MCF 10A (cell line): ENCODE measurements at regions not wholly inside any gene's neighbourhood (a gene's known extent, or its start where the extent isn't known, plus 50 kb on each side); places are given as distances from the start of the nearest gene placed in this dataset.

Experiments
- BruUV-seq: library from RNA; stranded (reverse); fragments of 400-500 nt; replicated peaks from 2 replicates; lab custom pipeline; 2021; lab: Mats Ljungman, UMichigan
- CTCF ChIA-PET: fragments of 300-600 bp; sonication (Branson Sonifier 250); formaldehyde crosslinking; extraction: SDS; loops from one replicate; lab custom pipeline; 2021; ENCODE audit warnings: antibody characterized with exemption, inconsistent platforms; lab: Yijun Ruan, JAX
- POLR2A ChIA-PET: fragments of 300-600, 350-650 bp; sonication (Branson Sonifier 250); formaldehyde crosslinking; extraction: SDS; loops from one replicate; lab custom pipeline; 2020; ENCODE audit warnings: antibody characterized with exemption, inconsistent platforms; lab: Yijun Ruan, JAX
- DNase-seq: peaks from one replicate; pipeline ENCODE4 v3.0.0-alpha.2; 2018; ENCODE audit not compliant: unreplicated experiment
- H3K27ac Mint-ChIP-seq: one replicate; pipeline ENCODE4 v1.8.0; 2022; ENCODE audit warnings: mild to moderate bottlenecking, low read depth, mixed read lengths; ENCODE audit not compliant: unreplicated experiment
- H3K27me3 Mint-ChIP-seq: one replicate; pipeline ENCODE4 v1.8.0; 2022; ENCODE audit warnings: mixed read lengths; ENCODE audit not compliant: insufficient read depth, unreplicated experiment
- H3K36me3 Mint-ChIP-seq: one replicate; pipeline ENCODE4 v1.8.0; 2022; ENCODE audit warnings: mild to moderate bottlenecking, moderate library complexity, mixed read lengths; ENCODE audit not compliant: insufficient read depth, unreplicated experiment
- H3K4me1 Mint-ChIP-seq: one replicate; pipeline ENCODE4 v1.8.0; 2022; ENCODE audit warnings: mixed read lengths; ENCODE audit not compliant: insufficient read depth, unreplicated experiment
- H3K4me3 Mint-ChIP-seq: one replicate; pipeline ENCODE4 v1.8.0; 2022; ENCODE audit warnings: mild to moderate bottlenecking, moderate library complexity, mixed read lengths; ENCODE audit not compliant: unreplicated experiment
- H3K9me3 Mint-ChIP-seq: one replicate; pipeline ENCODE4 v1.8.0; 2022; ENCODE audit warnings: mixed read lengths; ENCODE audit not compliant: unreplicated experiment
- intact Hi-C: fragments of 100-400 bp; cut with micrococcal nuclease; formaldehyde crosslinking; loops from 2 replicates; pipeline ENCODE4 v1.14.1; 2022
- TF ChIP-seq, protein P1 (sequence below): fragments of 200-600 bp; IDR thresholded peaks from one replicate; pipeline ENCODE4 v1.8.0; 2022; ENCODE audit warnings: antibody characterized with exemption, mild to moderate bottlenecking; ENCODE audit not compliant: unreplicated experiment

DNA sequence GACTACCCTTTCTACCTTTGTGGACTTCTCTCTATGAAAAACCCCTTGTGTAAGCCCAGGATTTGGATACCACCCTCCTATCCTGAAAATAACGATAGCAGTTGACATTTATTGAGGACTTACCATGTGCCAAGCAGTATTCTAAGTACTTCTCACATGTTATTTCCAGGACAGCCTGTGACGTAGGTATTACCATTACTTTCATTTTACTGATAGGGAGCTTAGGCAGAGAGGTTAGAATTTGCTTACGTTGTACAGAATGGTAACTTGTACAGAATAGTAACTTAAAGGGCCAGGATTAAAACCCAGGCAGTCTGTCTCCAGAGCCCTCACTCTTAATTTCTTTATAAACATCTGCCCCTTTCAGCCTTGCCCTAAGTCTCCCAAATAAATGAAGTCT is 138.3 kb downstream of the NTMT2 start:
- Mint-ChIP-seq H3K4me1 (no peaks in the 10 kb centered on the region), H3K27ac (no peak overlapping the region), H3K27me3 (no peaks in the 10 kb centered on the region), H3K9me3 (peaks cover 3% of the 10 kb centered on the region), H3K4me3 (no peak overlapping the region), H3K36me3 (peaks cover 5% of the 10 kb centered on the region)
- DNase-seq = no peak
- CTCF ChIA-PET = interaction anchor here (0.7 kb wide), 1 partner anchor 10 kb away, joined by 7 read pairs; no protein-coding TSS in a partner anchor
- intact Hi-C loops = no loop called here
- POLR2A ChIA-PET = no interaction called here
- BruUV-seq = no TSS peak
- TF ChIP-seq, protein P1, sequence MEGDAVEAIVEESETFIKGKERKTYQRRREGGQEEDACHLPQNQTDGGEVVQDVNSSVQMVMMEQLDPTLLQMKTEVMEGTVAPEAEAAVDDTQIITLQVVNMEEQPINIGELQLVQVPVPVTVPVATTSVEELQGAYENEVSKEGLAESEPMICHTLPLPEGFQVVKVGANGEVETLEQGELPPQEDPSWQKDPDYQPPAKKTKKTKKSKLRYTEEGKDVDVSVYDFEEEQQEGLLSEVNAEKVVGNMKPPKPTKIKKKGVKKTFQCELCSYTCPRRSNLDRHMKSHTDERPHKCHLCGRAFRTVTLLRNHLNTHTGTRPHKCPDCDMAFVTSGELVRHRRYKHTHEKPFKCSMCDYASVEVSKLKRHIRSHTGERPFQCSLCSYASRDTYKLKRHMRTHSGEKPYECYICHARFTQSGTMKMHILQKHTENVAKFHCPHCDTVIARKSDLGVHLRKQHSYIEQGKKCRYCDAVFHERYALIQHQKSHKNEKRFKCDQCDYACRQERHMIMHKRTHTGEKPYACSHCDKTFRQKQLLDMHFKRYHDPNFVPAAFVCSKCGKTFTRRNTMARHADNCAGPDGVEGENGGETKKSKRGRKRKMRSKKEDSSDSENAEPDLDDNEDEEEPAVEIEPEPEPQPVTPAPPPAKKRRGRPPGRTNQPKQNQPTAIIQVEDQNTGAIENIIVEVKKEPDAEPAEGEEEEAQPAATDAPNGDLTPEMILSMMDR = no peak

DNA sequence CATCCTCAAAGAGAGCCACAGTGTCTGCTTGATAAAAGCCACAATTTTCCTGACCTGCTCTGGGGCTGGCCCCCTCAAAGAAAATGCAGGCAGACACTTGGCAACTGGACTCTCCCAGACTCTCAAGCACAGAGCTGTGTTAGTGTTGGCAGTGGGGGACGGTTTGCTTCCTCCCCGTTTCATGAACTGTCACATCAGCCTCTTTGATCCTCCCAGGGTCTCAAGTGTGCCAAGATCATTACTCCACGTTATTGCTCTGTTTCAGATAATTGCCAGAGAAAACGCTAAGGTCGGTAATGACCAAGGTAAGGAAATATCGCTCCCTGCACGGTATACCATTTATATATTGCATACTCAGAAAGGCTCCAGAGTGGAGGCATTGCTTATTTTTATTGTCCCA is 138.8 kb downstream of the NTMT2 start:
- no peak overlapping the region for H3K27ac Mint-ChIP-seq
- no peaks in the 10 kb centered on the region for H3K4me1 Mint-ChIP-seq
- no peak overlapping the region for H3K4me3 Mint-ChIP-seq
- no peaks in the 10 kb centered on the region for H3K9me3 Mint-ChIP-seq
- ChIA-PET POLR2A (no interaction called here), CTCF (no interaction called here)
- BruUV-seq = no TSS peak
- intact Hi-C loops = no loop called here
- H3K36me3 Mint-ChIP-seq = peaks cover 5% of the 10 kb centered on the region
- H3K27me3 Mint-ChIP-seq = no peaks in the 10 kb centered on the region
- TF ChIP-seq, protein P1 = no peak
- no peak for DNase-seq

DNA sequence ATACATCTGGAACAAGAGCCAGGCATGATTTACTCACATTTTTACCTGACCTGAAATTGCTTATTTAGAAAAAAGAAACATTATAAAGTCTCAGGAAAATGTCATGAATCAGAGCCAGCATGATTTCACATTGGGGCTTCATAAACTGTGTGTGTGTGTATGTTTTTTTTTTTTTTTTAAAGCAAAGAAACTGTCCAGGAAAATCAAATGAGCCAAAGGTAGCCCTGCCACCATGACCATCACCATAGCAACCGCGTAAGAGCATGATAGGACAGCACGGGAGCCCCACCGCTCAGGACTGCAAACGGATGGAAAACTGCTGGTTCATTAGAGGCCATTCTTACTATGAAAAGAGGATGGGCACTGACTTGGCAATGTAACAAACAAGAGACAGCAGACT is 139.2 kb downstream of the NTMT2 start:
- H3K27me3 Mint-ChIP-seq = no peaks in the 10 kb centered on the region
- no peak overlapping the region for H3K27ac Mint-ChIP-seq
- no peaks in the 10 kb centered on the region for H3K4me1 Mint-ChIP-seq
- no TSS peak for BruUV-seq
- H3K4me3 Mint-ChIP-seq = no peak overlapping the region
- intact Hi-C loops = no loop called here
- H3K36me3 Mint-ChIP-seq = peaks cover 5% of the 10 kb centered on the region
- ChIA-PET POLR2A (no interaction called here), CTCF (no interaction called here)
- TF ChIP-seq, protein P1 = no peak
- no peaks in the 10 kb centered on the region for H3K9me3 Mint-ChIP-seq
- DNase-seq = no peak

DNA sequence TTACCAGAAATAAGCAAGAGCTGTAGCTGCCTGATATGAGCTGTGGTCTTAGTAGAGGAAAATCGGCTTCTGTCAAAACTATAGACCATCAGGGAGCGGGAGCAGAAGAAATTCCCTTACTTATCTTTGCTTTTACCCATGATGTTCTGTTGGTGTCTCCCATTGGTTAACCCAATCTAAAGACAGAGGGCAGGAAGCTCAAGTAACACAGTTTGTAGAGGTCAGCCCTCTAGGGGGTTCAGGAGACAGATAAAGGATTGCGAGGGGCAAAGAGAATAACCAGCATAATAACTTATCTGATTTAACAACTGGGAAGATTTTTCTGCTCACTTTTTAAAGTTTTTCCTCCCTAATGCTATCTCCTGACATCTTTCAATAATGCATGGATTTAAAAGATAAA is 142.4 kb downstream of the NTMT2 start:
- intact Hi-C loops = no loop called here
- no TSS peak for BruUV-seq
- DNase-seq = no peak
- no peak overlapping the region for H3K4me3 Mint-ChIP-seq
- POLR2A ChIA-PET = no interaction called here
- TF ChIP-seq, protein P1 = no peak
- peaks cover 5% of the 10 kb centered on the region for H3K36me3 Mint-ChIP-seq
- no peaks in the 10 kb centered on the region for H3K4me1 Mint-ChIP-seq
- no peak overlapping the region for H3K27ac Mint-ChIP-seq
- no peaks in the 10 kb centered on the region for H3K9me3 Mint-ChIP-seq
- CTCF ChIA-PET = interaction anchor here (0.5 to 0.9 kb wide), 2 partner anchors 15 to 244 kb away, joined by 3 to 5 read pairs; partner anchors contain the start of gene GORAB
- H3K27me3 Mint-ChIP-seq = no peaks in the 10 kb centered on the region
